ENCODE measurements at regions not wholly inside any gene's neighbourhood (a gene's known extent, or its start where the extent isn't known, plus 50 kb on each side); places are given as distances from the start of the nearest gene placed in this dataset.

- Histone ChIP-seq H3K4me3 (ENCODE audit: control insufficient read depth in 2 of 3, extremely low read depth in 1 of 3, insufficient read depth in 2 of 3, low read depth in 1 of 3, low read length in 3 of 3) (no peak overlapping the region), H3K9ac (ENCODE audit: control insufficient read depth, extremely low read depth, insufficient read depth, low read length) (no peak overlapping the region), H3K79me2 (ENCODE audit: control insufficient read depth, insufficient read depth, low read length) (no peaks in the 10 kb centered on the region), H3K27ac (ENCODE audit: control insufficient read depth, insufficient read depth, low read length) (no peak overlapping the region), H3K36me3 (ENCODE audit: control insufficient read depth in 2 of 2, extremely low read depth in 1 of 2, insufficient read depth in 2 of 2, low read length in 2 of 2) (no peaks in the 10 kb centered on the region), H3K9me1 (ENCODE audit: control insufficient read depth, extremely low read depth, insufficient read depth, low read length) (no peaks in the 10 kb centered on the region), H3K4me2 (ENCODE audit: control insufficient read depth, extremely low read depth, insufficient read depth, low read depth, low read length) (no peak overlapping the region), H3K9me3 (ENCODE audit: control insufficient read depth, low read depth, low read length) (no peaks in the 10 kb centered on the region), H3K27me3 (ENCODE audit: control insufficient read depth, extremely low read depth, insufficient read depth, low read length) (no peaks in the 10 kb centered on the region), H4K20me1 (ENCODE audit: control insufficient read depth, extremely low read depth, insufficient read depth, low read length) (no peaks in the 10 kb centered on the region), H3K4me1 (ENCODE audit: control insufficient read depth, extremely low read depth, insufficient read depth, low read length) (no peaks in the 10 kb centered on the region), H2AFZ (ENCODE audit: control insufficient read depth, low read length) (no peak overlapping the region)
- no peak for DNase-seq (ENCODE audit: low read depth, low spot score)
- no peak for TF ChIP-seq EZH2 (IDR thresholded peaks at IDR 0.05; ENCODE audit: low read length)
- TF ChIP-seq, protein P1, sequence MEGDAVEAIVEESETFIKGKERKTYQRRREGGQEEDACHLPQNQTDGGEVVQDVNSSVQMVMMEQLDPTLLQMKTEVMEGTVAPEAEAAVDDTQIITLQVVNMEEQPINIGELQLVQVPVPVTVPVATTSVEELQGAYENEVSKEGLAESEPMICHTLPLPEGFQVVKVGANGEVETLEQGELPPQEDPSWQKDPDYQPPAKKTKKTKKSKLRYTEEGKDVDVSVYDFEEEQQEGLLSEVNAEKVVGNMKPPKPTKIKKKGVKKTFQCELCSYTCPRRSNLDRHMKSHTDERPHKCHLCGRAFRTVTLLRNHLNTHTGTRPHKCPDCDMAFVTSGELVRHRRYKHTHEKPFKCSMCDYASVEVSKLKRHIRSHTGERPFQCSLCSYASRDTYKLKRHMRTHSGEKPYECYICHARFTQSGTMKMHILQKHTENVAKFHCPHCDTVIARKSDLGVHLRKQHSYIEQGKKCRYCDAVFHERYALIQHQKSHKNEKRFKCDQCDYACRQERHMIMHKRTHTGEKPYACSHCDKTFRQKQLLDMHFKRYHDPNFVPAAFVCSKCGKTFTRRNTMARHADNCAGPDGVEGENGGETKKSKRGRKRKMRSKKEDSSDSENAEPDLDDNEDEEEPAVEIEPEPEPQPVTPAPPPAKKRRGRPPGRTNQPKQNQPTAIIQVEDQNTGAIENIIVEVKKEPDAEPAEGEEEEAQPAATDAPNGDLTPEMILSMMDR (optimal IDR thresholded peaks at IDR 0.05 in 1 of 3, IDR thresholded peaks at IDR 0.05 in 1 of 3, conservative IDR thresholded peaks at IDR 0.05 in 1 of 3; ENCODE audit: extremely low read depth in 1 of 3, insufficient read depth in 2 of 3, low read length in 3 of 3), result no peak
- FAIRE-seq, result no peak
- dilution Hi-C loops (cut with MboI; ENCODE audit: extremely low pct_ligation_motif_present, low sequenced_read_pairs), result no loop called here
Measured at GRCh38 chr2:5886462-5886861, 194.3 kb downstream of the SOX11 start.

DNA sequence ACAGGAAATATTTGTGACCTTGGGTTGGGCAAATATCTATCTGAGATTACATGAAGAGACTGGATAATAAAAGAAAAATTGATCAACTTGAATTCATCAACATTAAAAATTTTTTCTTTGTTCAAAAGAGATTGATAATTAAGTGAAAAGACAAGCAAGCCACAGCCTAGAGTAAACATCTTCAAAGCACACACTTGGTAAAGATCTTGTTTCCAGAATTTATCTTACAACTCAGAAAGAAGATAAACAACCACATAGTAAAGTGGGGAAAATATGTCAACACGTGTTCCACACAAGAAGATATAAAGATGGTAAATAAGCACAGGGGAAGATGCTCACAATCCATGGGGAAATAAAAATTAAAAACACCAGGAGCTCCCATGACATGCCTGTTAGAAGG lies 195.9 kb downstream of the SOX11 start:
- Histone ChIP-seq H3K4me3 (ENCODE audit: control insufficient read depth in 2 of 3, extremely low read depth in 1 of 3, insufficient read depth in 2 of 3, low read depth in 1 of 3, low read length in 3 of 3) (no peak overlapping the region), H3K9me3 (ENCODE audit: control insufficient read depth, low read depth, low read length) (no peaks in the 10 kb centered on the region), H3K36me3 (ENCODE audit: control insufficient read depth in 2 of 2, extremely low read depth in 1 of 2, insufficient read depth in 2 of 2, low read length in 2 of 2) (no peaks in the 10 kb centered on the region), H3K9ac (ENCODE audit: control insufficient read depth, extremely low read depth, insufficient read depth, low read length) (no peak overlapping the region), H3K79me2 (ENCODE audit: control insufficient read depth, insufficient read depth, low read length) (no peaks in the 10 kb centered on the region), H3K27me3 (ENCODE audit: control insufficient read depth, extremely low read depth, insufficient read depth, low read length) (no peaks in the 10 kb centered on the region), H3K27ac (ENCODE audit: control insufficient read depth, insufficient read depth, low read length) (no peak overlapping the region), H3K4me2 (ENCODE audit: control insufficient read depth, extremely low read depth, insufficient read depth, low read depth, low read length) (no peak overlapping the region), H2AFZ (ENCODE audit: control insufficient read depth, low read length) (no peak overlapping the region), H3K4me1 (ENCODE audit: control insufficient read depth, extremely low read depth, insufficient read depth, low read length) (no peaks in the 10 kb centered on the region), H3K9me1 (ENCODE audit: control insufficient read depth, extremely low read depth, insufficient read depth, low read length) (no peaks in the 10 kb centered on the region), H4K20me1 (ENCODE audit: control insufficient read depth, extremely low read depth, insufficient read depth, low read length) (no peaks in the 10 kb centered on the region)
- DNase-seq (ENCODE audit: low read depth, low spot score), result no peak
- dilution Hi-C loops (cut with MboI; ENCODE audit: extremely low pct_ligation_motif_present, low sequenced_read_pairs), result no loop called here
- no peak for FAIRE-seq
- TF ChIP-seq EZH2 (IDR thresholded peaks at IDR 0.05; ENCODE audit: low read length), result no peak
- TF ChIP-seq, protein P1 (optimal IDR thresholded peaks at IDR 0.05 in 1 of 3, IDR thresholded peaks at IDR 0.05 in 1 of 3, conservative IDR thresholded peaks at IDR 0.05 in 1 of 3; ENCODE audit: extremely low read depth in 1 of 3, insufficient read depth in 2 of 3, low read length in 3 of 3), result no peak
